ENCODE measurements at regions not wholly inside any gene's neighbourhood (a gene's known extent, or its start where the extent isn't known, plus 50 kb on each side); places are given as distances from the start of the nearest gene placed in this dataset.

- Histone ChIP-seq H3K79me2 (ENCODE audit: insufficient read depth, low read depth, low read length) (no peaks in the 10 kb centered on the region), H3K4me3 (ENCODE audit: low read depth, low read length, poor library complexity, severe bottlenecking) (no peak overlapping the region), H3K4me1 (ENCODE audit: insufficient read depth, low read length, poor library complexity, severe bottlenecking) (no peaks in the 10 kb centered on the region), H2AFZ (ENCODE audit: low read length) (no peak overlapping the region), H3K4me2 (ENCODE audit: low read length) (no peak overlapping the region), H3K36me3 (ENCODE audit: insufficient read depth, low read length) (no peaks in the 10 kb centered on the region), H3K9me3 (ENCODE audit: low read length) (peaks cover 5% of the 10 kb centered on the region; the same call in 1 of the 2 replicates), H4K20me1 (ENCODE audit: insufficient read depth, low read length) (no peaks in the 10 kb centered on the region), H3K9me2 (ENCODE audit: insufficient read depth, low read length) (no peaks in the 10 kb centered on the region), H3K27ac (ENCODE audit: low read depth, low read length, poor library complexity, severe bottlenecking) (no peak overlapping the region)
- intact Hi-C loops (cut with micrococcal nuclease; ENCODE audit: unreplicated experiment), result no loop called here
- ChIA-PET CTCF (ENCODE audit: unreplicated experiment) (no interaction called here), POLR2A (interaction anchor here (0.6 kb wide), 1 partner anchor 1597 kb away, joined by 3 read pairs; no protein-coding TSS in a partner anchor)
- DNase-seq (ENCODE audit: low spot score), result no peak
- TF ChIP-seq, protein P1, sequence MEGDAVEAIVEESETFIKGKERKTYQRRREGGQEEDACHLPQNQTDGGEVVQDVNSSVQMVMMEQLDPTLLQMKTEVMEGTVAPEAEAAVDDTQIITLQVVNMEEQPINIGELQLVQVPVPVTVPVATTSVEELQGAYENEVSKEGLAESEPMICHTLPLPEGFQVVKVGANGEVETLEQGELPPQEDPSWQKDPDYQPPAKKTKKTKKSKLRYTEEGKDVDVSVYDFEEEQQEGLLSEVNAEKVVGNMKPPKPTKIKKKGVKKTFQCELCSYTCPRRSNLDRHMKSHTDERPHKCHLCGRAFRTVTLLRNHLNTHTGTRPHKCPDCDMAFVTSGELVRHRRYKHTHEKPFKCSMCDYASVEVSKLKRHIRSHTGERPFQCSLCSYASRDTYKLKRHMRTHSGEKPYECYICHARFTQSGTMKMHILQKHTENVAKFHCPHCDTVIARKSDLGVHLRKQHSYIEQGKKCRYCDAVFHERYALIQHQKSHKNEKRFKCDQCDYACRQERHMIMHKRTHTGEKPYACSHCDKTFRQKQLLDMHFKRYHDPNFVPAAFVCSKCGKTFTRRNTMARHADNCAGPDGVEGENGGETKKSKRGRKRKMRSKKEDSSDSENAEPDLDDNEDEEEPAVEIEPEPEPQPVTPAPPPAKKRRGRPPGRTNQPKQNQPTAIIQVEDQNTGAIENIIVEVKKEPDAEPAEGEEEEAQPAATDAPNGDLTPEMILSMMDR (conservative IDR thresholded peaks at IDR 0.05; ENCODE audit: low read length), result no peak
- no peak for TF ChIP-seq EZH2phosphoT487 (IDR thresholded peaks at IDR 0.05; ENCODE audit: borderline replicate concordance, low read depth, low read length)
- no TSS peak for BruUV-seq (replicated peaks)
Measured at GRCh38 chr2:217270485-217271121, 410.7 kb upstream of the TNP1 start.

DNA sequence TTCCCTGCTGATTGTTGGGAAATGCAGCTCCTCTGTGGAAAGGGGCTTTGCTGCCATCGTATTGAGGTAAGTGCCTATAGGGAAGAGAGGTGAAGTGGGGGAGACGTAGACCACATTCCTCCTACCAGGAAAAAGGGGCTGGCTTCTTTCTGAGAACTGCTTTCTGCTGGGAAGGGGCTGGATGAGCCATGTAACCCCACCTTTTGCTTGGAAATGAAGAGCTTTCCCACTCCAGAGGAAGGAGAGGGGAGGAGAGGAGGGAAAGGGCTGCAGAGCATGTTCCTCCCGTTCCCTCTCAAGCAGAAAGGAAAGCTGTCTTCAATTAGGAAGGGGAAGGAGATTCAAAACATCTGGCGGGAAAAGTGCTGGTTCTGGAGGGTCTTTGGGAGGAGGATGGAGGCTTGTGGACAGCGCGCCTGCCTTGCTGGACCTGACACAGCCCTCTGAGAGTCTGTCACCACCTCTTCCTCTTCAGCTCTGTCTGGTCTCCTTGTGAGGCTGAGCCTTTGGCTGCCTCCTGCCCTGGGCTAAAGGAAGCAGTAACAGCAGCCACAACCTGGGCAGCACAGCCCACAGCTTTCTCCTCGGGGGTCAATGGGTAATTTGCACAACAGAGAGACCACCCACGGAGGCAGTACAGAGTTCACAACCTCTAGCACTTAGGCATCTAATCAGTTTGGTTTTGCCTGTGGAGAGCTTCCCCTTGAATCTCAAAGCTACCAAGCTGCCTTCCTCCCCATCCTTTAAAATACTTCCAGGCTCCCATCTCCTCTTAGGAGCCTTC is 410.0 kb upstream of the TNP1 start:
- Histone ChIP-seq H3K4me1 (ENCODE audit: insufficient read depth, low read length, poor library complexity, severe bottlenecking) (no peaks in the 10 kb centered on the region), H3K4me3 (ENCODE audit: low read depth, low read length, poor library complexity, severe bottlenecking) (no peak overlapping the region), H3K4me2 (ENCODE audit: low read length) (no peak overlapping the region), H3K36me3 (ENCODE audit: insufficient read depth, low read length) (no peaks in the 10 kb centered on the region), H4K20me1 (ENCODE audit: insufficient read depth, low read length) (no peaks in the 10 kb centered on the region), H3K9me2 (ENCODE audit: insufficient read depth, low read length) (no peaks in the 10 kb centered on the region), H3K79me2 (ENCODE audit: insufficient read depth, low read depth, low read length) (no peaks in the 10 kb centered on the region), H2AFZ (ENCODE audit: low read length) (no peak overlapping the region), H3K9me3 (ENCODE audit: low read length) (peaks cover 5% of the 10 kb centered on the region; the same call in 1 of the 2 replicates), H3K27ac (ENCODE audit: low read depth, low read length, poor library complexity, severe bottlenecking) (no peak overlapping the region)
- intact Hi-C loops (cut with micrococcal nuclease; ENCODE audit: unreplicated experiment), result no loop called here
- ChIA-PET POLR2A (interaction anchor here (0.6 kb wide), 1 partner anchor 403 kb away, joined by 3 read pairs; no protein-coding TSS in a partner anchor), CTCF (ENCODE audit: unreplicated experiment) (no interaction called here)
- TF ChIP-seq, protein P1 (conservative IDR thresholded peaks at IDR 0.05; ENCODE audit: low read length), result no peak
- TF ChIP-seq EZH2phosphoT487 (IDR thresholded peaks at IDR 0.05; ENCODE audit: borderline replicate concordance, low read depth, low read length), result no peak
- no peak for DNase-seq (ENCODE audit: low spot score)
- BruUV-seq (replicated peaks), result no TSS peak

GRCh38 chr2:217268978-217269377 is 409.1 kb upstream of the TNP1 start:
- CTCF ChIA-PET (ENCODE audit: unreplicated experiment), result no interaction called here
- no peaks in the 10 kb centered on the region for H3K36me3 ChIP-seq (ENCODE audit: insufficient read depth, low read length)
- no peaks in the 10 kb centered on the region for H3K79me2 ChIP-seq (ENCODE audit: insufficient read depth, low read depth, low read length)
- peaks cover 5% of the 10 kb centered on the region; the same call in 1 of the 2 replicates for H3K9me3 ChIP-seq (ENCODE audit: low read length)
- H2AFZ ChIP-seq (ENCODE audit: low read length), result no peak overlapping the region
- DNase-seq (ENCODE audit: low spot score), result no peak
- H3K9me2 ChIP-seq (ENCODE audit: insufficient read depth, low read length), result no peaks in the 10 kb centered on the region
- no peak for TF ChIP-seq EZH2phosphoT487 (IDR thresholded peaks at IDR 0.05; ENCODE audit: borderline replicate concordance, low read depth, low read length)
- TF ChIP-seq, protein P1 (conservative IDR thresholded peaks at IDR 0.05; ENCODE audit: low read length), result no peak
- POLR2A ChIA-PET, result interaction anchor here (0.6 kb wide), 1 partner anchor 404 kb away, joined by 3 read pairs; no protein-coding TSS in a partner anchor
- intact Hi-C loops (cut with micrococcal nuclease; ENCODE audit: unreplicated experiment), result no loop called here
- no peak overlapping the region for H3K4me2 ChIP-seq (ENCODE audit: low read length)
- H3K4me1 ChIP-seq (ENCODE audit: insufficient read depth, low read length, poor library complexity, severe bottlenecking), result no peaks in the 10 kb centered on the region
- H4K20me1 ChIP-seq (ENCODE audit: insufficient read depth, low read length), result no peaks in the 10 kb centered on the region
- H3K4me3 ChIP-seq (ENCODE audit: low read depth, low read length, poor library complexity, severe bottlenecking), result no peak overlapping the region
- H3K27ac ChIP-seq (ENCODE audit: low read depth, low read length, poor library complexity, severe bottlenecking), result no peak overlapping the region
- no TSS peak for BruUV-seq (replicated peaks)
